ENCODE measurements at regions not wholly inside any gene's neighbourhood (a gene's known extent, or its start where the extent isn't known, plus 50 kb on each side); places are given as distances from the start of the nearest gene placed in this dataset.

GRCh38 chr2:60278906-60279305 lies 274.5 kb downstream of the BCL11A start:
- no peak for TF ChIP-seq CTCF (conservative IDR thresholded peaks at IDR 0.05; ENCODE audit: low read depth, low read length)
- H3K4me3 ChIP-seq (ENCODE audit: low read length): no peak overlapping the region

GRCh38 chr2:60275958-60276357 lies 277.5 kb downstream of the BCL11A start:
- no peak for TF ChIP-seq CTCF (conservative IDR thresholded peaks at IDR 0.05; ENCODE audit: low read depth, low read length)
- H3K4me3 ChIP-seq (ENCODE audit: low read length): no peak overlapping the region
- no peak for DNase-seq (ENCODE audit: low read depth)

More at GRCh38 chr2:60278906-60279305, 274.5 kb downstream of the BCL11A start:
- no peak for DNase-seq (ENCODE audit: low read depth)

- no peak for DNase-seq (ENCODE audit: low read depth)
- no peak for TF ChIP-seq CTCF (conservative IDR thresholded peaks at IDR 0.05; ENCODE audit: low read depth, low read length)
Observed at GRCh38 chr2:60273836-60274235, 279.6 kb downstream of the BCL11A start.

GRCh38 chr2:60271713-60272112 lies 281.7 kb downstream of the BCL11A start:
- no peak overlapping the region for H3K4me3 ChIP-seq (ENCODE audit: low read length)
- TF ChIP-seq CTCF (conservative IDR thresholded peaks at IDR 0.05; ENCODE audit: low read depth, low read length): no peak

More at GRCh38 chr2:60273836-60274235, 279.6 kb downstream of the BCL11A start:
- H3K4me3 ChIP-seq (ENCODE audit: low read length): no peak overlapping the region

GRCh38 chr2:60271131-60271530 lies 282.3 kb downstream of the BCL11A start:
- no peak overlapping the region for H3K4me3 ChIP-seq (ENCODE audit: low read length)
- no peak for TF ChIP-seq CTCF (conservative IDR thresholded peaks at IDR 0.05; ENCODE audit: low read depth, low read length)
- no peak for DNase-seq (ENCODE audit: low read depth)

More at GRCh38 chr2:60271713-60272112, 281.7 kb downstream of the BCL11A start:
- no peak for DNase-seq (ENCODE audit: low read depth)

GRCh38 chr2:60268661-60269060 lies 284.8 kb downstream of the BCL11A start:
- no peak for DNase-seq (ENCODE audit: low read depth)
- TF ChIP-seq CTCF (conservative IDR thresholded peaks at IDR 0.05; ENCODE audit: low read depth, low read length): no peak
- no peak overlapping the region for H3K4me3 ChIP-seq (ENCODE audit: low read length)

- no peak overlapping the region for H3K4me3 ChIP-seq (ENCODE audit: low read length)
- TF ChIP-seq CTCF (conservative IDR thresholded peaks at IDR 0.05; ENCODE audit: low read depth, low read length): no peak
- DNase-seq (ENCODE audit: low read depth): no peak
Observed at GRCh38 chr2:60268032-60268431, 285.4 kb downstream of the BCL11A start.

Data from retinal pigment epithelial cell (primary cell).